Activated CD8-positive, alpha-beta T cell treated with anti-CD3 and anti-CD28 coated beads for 36 hours (primary cell): ENCODE measurements at regions not wholly inside any gene's neighbourhood (a gene's known extent, or its start where the extent isn't known, plus 50 kb on each side); places are given as distances from the start of the nearest gene placed in this dataset.
"Not testable (repeated sequence)": the region's sequence is repeated elsewhere in the genome, so short reads cannot be mapped to it uniquely, and the experiment has no call there.

Source experiments
- ATAC-seq: fragments of 200-7000 bp; cut with Tn5 transposase; one replicate; pipeline ENCODE4 v1.10.0; 2021; ENCODE audit warnings: mild to moderate bottlenecking, moderate library complexity
- CTCF ChIA-PET: fragments of 350-600 bp; sonication (Branson Sonifier 250); formaldehyde crosslinking; loops from one replicate; lab custom pipeline; 2021; ENCODE audit warnings: antibody characterized with exemption; lab: Charles Lee
- POLR2A ChIA-PET: fragments of 350-600 bp; sonication (Branson Sonifier 250); formaldehyde crosslinking; loops from one replicate; lab custom pipeline; 2021; ENCODE audit warnings: antibody characterized with exemption; lab: Charles Lee
- DNase-seq: peaks from one replicate; pipeline ENCODE4 v3.0.0-alpha.2; 2020
- H3K27ac Mint-ChIP-seq: one replicate; pipeline ENCODE4 v1.8.0; 2021; ENCODE audit warnings: mild to moderate bottlenecking, mixed read lengths
- H3K27me3 Mint-ChIP-seq: one replicate; pipeline ENCODE4 v1.8.0; 2021; ENCODE audit warnings: mixed read lengths
- H3K36me3 Mint-ChIP-seq: one replicate; pipeline ENCODE4 v1.8.0; 2021; ENCODE audit warnings: low read depth, mixed read lengths
- H3K4me1 Mint-ChIP-seq: one replicate; pipeline ENCODE4 v1.8.0; 2021; ENCODE audit warnings: low read depth, mixed read lengths
- H3K4me3 Mint-ChIP-seq: one replicate; pipeline ENCODE4 v1.8.0; 2021; ENCODE audit warnings: mild to moderate bottlenecking, moderate library complexity, mixed read lengths
- H3K9me3 Mint-ChIP-seq: one replicate; pipeline ENCODE4 v1.8.0; 2021; ENCODE audit warnings: mixed read lengths
- intact Hi-C: fragments of 100-400 bp; cut with micrococcal nuclease; formaldehyde crosslinking; loops from one replicate; pipeline ENCODE4 v1.10.0; 2022
- TF ChIP-seq, protein P1 (sequence below): fragments of 200-600 bp; IDR thresholded peaks from one replicate; pipeline ENCODE4 v1.8.0; 2022; ENCODE audit warnings: antibody characterized with exemption, mild to moderate bottlenecking

DNA sequence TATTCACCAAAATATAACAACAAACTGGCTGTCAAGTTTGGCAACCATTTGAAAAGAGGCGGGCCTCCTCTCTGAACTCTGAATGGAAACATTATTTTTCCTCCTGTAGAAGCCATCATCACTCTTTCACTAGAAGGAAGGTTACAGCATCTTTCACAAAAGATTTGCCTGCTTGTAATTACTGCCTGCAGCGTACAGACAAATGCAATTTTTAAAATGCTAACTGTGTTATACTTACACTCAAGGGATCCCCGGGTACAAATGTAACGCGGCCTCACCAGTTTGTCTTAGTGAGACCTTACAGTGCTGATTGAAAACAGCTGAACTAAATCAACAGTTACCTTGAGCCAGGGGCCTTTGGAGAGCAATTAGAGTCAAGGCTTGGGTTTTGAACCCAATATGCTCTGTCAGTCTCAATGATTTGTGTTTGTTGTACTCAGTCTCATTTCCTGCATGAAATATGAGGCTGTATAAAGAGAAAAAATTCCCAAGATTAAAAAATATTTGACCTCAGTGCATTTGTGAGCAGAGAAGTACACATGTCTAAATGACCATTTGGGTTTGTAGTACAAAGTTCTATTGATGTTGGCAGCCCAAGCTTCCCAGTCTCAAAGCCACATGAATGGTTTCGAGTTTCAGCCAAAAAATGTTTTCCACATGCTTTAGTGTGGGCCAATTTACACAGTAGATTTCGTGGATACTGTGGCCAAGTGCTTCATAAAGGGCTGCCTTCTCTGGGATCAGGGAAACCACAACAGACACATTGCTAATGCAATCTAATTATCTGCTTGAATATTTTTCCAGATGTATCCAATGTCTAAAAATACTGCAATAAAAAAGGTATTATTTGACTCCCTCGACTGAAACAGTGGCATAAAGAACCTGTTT lies 500.0 kb downstream of the SPATA31D1 start:
- Mint-ChIP-seq H3K4me1 (no peaks in the 10 kb centered on the region), H3K4me3 (no peak overlapping the region), H3K27ac (no peak overlapping the region), H3K36me3 (no peaks in the 10 kb centered on the region), H3K27me3 (no peaks in the 10 kb centered on the region), H3K9me3 (peaks cover 3% of the 10 kb centered on the region)
- ChIA-PET CTCF (no interaction called here), POLR2A (no interaction called here)
- intact Hi-C loops, result no loop called here
- ATAC-seq (no peak), DNase-seq (no peak)
- TF ChIP-seq, protein P1, sequence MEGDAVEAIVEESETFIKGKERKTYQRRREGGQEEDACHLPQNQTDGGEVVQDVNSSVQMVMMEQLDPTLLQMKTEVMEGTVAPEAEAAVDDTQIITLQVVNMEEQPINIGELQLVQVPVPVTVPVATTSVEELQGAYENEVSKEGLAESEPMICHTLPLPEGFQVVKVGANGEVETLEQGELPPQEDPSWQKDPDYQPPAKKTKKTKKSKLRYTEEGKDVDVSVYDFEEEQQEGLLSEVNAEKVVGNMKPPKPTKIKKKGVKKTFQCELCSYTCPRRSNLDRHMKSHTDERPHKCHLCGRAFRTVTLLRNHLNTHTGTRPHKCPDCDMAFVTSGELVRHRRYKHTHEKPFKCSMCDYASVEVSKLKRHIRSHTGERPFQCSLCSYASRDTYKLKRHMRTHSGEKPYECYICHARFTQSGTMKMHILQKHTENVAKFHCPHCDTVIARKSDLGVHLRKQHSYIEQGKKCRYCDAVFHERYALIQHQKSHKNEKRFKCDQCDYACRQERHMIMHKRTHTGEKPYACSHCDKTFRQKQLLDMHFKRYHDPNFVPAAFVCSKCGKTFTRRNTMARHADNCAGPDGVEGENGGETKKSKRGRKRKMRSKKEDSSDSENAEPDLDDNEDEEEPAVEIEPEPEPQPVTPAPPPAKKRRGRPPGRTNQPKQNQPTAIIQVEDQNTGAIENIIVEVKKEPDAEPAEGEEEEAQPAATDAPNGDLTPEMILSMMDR, result no peak

DNA sequence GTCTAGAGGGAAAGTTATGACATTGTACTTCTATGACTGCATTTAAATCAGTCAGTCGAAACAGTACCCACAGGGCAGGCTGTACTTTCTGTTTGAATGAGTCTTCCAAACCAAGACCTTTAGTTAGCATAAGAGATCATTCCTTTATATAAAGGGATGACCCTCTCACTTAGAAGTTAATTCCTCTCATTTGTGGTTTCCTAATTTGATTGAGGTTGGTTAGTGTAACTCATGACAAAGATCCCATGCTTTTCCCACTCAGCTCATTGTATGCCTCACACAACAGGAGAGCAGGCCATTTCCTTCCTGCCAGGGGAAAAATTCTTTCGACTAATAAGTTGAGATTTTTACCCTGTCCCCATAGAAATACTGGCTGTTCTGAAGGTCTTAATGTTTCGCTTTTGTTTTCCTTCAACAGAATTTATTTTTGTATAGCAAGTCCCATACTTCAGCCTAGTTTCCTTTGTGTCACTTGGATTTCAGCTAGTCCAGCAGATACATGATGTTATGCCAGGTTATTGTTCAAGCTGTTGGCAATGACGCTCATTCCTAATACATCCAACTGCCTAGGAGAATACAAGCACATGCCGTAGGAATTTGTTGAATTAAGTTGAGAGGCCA lies 500.7 kb downstream of the SPATA31D1 start:
- DNase-seq, result no peak
- intact Hi-C loops, result no loop called here
- Mint-ChIP-seq H3K36me3 (no peaks in the 10 kb centered on the region), H3K4me1 (no peaks in the 10 kb centered on the region), H3K27me3 (no peaks in the 10 kb centered on the region), H3K4me3 (no peak overlapping the region), H3K9me3 (peaks cover 3% of the 10 kb centered on the region), H3K27ac (no peak overlapping the region)
- TF ChIP-seq, protein P1, result no peak
- ATAC-seq, result no peak
- ChIA-PET POLR2A (no interaction called here), CTCF (no interaction called here)

DNA sequence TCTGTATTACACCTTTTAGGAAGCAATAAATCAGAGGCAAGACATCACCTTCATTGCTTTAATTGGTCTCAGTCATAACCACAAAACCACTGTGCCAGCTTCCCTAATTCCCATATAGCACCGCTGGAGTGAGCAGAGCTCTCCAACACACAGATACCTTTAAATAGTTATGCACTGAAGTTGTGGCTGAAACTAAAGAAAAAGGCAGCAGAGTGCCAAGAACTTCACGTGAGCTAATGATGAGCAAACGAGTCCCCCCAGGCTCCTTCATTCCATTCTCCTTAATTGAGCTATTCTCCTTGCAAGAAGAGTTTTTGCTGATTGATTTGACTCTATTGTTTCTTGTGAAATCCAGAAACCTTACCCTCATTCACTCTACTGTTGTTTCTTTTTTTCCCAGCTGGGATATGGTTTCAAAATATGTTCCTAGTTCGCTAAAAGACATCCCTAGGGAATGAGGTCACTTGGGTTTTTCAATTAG lies 501.5 kb downstream of the SPATA31D1 start:
- CTCF ChIA-PET, result no interaction called here
- DNase-seq (no peak), ATAC-seq (no peak)
- H3K27ac Mint-ChIP-seq, result no peak overlapping the region
- peaks cover 3% of the 10 kb centered on the region for H3K9me3 Mint-ChIP-seq
- H3K4me1 Mint-ChIP-seq, result no peaks in the 10 kb centered on the region
- no peaks in the 10 kb centered on the region for H3K36me3 Mint-ChIP-seq
- no peak overlapping the region for H3K4me3 Mint-ChIP-seq
- TF ChIP-seq, protein P1, result no peak
- intact Hi-C loops, result no loop called here
- H3K27me3 Mint-ChIP-seq, result no peaks in the 10 kb centered on the region
- POLR2A ChIA-PET, result no interaction called here

DNA sequence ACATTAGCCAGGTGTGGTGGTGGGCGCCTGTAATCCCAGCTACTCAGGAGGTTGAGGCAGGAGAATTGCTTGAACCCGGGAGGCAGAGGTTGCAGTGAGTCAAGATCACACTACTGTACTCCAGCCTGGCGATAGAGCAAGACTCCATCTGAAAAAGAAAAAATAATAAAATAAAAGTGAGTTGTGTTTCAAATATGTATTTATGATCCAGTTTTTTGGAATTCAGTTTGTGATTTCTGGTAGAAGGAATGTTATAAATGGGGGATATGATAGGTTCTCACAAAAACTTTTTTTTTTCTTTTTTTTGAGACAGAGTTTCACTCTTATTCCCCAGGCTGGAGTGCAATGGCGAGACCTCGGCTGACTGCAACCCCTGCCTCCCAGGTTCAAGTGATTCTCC lies 502.2 kb downstream of the SPATA31D1 start:
- intact Hi-C loops, POLR2A ChIA-PET, DNase-seq, ATAC-seq, H3K36me3 Mint-ChIP-seq, H3K9me3 Mint-ChIP-seq, CTCF ChIA-PET, H3K27ac Mint-ChIP-seq, H3K27me3 Mint-ChIP-seq, H3K4me3 Mint-ChIP-seq, H3K4me1 Mint-ChIP-seq: not testable (repeated sequence)

DNA sequence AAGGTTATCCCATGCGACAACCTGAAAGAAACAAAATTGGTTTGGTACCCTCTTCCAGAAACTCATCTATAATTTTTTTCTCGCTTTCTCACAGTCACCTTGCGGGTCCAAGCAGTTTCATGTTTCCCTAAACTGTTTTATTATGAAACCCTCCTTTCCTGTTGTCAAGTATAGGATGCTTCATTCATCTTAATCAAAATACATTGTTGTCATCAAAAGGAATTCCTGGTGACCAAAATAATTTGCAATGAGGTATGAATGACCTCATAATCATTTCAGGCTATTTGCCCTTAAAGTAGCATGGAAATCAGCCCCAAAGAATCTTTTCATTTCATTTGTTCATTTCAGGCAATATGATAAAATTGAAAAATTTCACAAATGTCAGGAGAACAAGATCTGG lies 503.0 kb downstream of the SPATA31D1 start:
- intact Hi-C loops, result no loop called here
- Mint-ChIP-seq H3K4me3 (no peak overlapping the region), H3K9me3 (no peaks in the 10 kb centered on the region), H3K36me3 (no peaks in the 10 kb centered on the region), H3K4me1 (no peaks in the 10 kb centered on the region), H3K27me3 (no peaks in the 10 kb centered on the region), H3K27ac (no peak overlapping the region)
- TF ChIP-seq, protein P1, result no peak
- no peak for DNase-seq
- CTCF ChIA-PET, result no interaction called here
- no peak for ATAC-seq
- POLR2A ChIA-PET, result no interaction called here
